HG03095 (cell line): ENCODE measurements at regions not wholly inside any gene's neighbourhood (a gene's known extent, or its start where the extent isn't known, plus 50 kb on each side); places are given as distances from the start of the nearest gene placed in this dataset.

Source experiments
- ATAC-seq: cut with Tn5 transposase; IDR thresholded peaks from one replicate; pipeline ENCODE4 v1.9.1; 2021; ENCODE audit warnings: moderate library complexity; ENCODE audit not compliant: unreplicated experiment

DNA sequence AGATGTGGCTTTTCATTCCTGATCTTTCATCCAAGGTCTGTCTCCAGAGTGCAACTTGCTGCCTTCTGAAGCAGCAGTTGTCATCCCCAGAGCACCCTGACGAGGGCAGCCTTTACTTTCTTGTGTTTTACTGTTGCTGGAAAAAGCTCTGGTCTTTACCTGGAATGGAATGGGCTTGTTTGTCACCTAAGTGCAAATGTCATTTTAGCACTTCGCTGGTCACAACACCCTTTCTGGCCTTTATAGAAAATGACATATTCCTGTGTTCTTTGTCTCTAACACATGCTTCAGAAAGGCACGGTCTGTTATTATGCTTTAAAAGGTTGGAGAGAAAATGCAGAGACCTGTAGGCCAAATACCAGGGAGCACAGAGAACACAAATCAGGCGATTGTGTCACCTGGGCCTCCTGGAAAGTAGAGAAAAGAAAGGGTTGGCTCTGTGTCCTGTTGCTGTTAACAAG, 332.7 kb upstream of the IGFBP7 start:
- no peak for ATAC-seq

DNA sequence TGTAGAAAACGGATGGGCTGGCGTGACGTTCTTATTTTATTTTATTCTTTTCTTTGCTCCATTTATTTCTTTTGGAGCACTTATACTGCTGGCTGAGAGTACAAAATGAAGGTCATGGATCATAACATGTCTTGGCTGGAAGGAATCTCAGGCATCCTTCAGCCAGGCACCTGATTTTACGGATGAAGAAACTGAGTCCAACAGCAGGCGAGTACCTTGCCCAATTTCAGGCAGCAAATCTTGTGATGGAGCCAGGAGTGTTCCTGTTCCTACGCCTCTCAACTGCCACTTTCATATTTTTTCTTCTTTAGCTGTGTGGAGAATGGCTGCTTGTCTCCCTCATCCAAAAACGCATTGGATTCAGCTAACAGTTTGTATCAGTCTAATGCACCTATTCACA, 332.1 kb upstream of the IGFBP7 start:
- no peak for ATAC-seq

DNA sequence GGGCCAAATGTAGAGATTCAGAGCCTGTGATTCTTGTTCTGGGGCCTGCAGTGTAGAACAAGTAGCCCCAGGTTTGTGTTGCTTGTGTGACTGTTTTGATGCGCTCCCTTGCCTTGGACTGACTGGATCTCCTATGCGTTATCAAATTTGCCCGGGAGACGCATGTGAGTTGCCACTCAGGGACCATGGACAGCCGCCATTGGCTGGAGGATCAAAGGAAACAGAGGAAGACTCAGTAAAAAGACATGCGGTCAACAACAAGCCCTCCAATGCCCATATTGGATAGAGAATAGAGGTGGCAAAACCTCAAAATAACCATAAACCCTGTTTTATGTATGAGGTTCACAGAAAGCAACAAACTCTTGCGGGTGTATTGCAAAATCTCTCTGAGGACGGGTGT, 327.5 kb upstream of the IGFBP7 start:
- no peak for ATAC-seq

DNA sequence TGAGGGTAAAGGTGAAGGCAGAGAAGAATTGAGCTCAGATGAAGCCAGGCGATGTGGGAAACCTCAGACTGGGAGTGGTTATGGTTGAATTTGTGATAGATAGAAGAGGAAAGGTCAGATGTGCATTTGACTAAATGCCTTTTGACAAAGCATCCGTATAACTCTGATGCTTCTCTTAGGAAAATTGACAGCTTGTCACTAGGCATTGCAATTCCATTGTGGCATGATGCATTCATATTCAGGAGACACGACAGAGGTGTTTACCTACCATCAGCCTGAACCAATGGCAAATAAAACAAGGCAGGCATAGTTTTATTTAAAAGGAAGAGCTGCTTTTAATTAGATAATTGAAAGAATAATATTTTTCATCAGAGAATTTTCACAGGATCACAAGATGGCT, 325.1 kb upstream of the IGFBP7 start:
- no peak for ATAC-seq

DNA sequence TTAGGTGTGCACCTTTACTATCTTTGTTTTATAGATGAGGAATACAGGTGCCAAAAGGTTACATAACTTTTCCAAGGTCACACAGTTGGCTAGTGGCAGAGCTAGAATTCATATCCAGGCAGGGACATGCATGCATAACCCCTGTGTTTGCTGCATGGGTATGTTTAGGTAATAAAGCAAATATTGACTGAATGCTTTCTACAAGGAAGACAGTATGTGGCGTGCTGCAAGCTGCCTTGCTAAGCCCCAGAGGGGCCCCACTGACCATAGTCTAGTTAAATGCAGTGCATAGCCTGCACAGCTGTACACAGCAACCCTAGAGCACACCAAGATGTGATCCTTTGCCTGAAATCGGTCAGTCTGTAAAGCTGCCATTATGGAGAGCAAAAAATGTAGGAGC, 320.5 kb upstream of the IGFBP7 start:
- no peak for ATAC-seq

DNA sequence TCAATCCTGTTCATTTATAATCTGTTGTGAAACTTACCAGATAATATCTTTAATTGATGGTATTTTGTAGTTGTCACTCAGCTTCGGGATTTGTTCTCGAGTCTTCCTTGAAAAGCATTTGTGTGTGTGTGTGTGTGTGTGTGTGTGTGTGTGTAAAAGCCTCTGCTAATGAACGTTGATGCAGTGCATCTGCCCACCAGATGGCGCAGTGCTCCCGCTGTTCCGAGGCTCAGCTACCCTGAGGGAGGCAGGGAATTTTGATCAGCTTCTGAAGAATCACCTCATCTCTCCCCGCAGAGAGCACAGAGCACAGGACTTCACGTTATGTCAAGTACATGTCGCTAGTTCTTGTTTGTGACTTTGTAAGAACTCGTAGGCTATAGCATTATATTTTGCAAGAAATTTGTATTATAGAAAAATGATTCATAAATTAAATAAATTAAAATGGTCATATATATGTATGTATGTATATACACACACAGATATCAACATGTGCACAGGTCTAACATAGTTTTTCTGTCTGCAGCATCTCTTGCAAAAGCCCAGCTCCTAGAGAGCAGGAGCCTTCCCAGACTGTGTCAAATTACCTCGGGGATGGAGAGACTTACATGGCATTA, 316.7 kb upstream of the IGFBP7 start:
- ATAC-seq, result peak; percentile 83

DNA sequence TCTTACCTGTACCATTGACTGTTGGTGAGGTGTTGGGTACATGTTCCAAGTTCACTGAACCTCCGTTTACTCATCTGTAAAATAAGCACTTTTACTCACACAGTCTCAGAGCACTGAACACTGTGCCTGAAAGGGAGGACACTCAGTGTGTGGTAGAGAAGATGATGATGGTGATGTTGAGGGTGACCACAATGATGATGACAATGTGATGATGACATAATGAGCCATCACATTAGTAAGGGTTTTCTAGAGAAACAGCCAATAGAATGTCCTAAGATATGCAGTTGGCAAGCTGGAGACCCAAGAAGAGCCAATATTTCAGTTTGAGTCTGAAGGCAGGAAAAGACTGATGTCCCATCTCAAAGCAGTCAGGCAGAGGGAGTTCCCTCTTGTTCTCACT, 315.4 kb upstream of the IGFBP7 start:
- no peak for ATAC-seq

DNA sequence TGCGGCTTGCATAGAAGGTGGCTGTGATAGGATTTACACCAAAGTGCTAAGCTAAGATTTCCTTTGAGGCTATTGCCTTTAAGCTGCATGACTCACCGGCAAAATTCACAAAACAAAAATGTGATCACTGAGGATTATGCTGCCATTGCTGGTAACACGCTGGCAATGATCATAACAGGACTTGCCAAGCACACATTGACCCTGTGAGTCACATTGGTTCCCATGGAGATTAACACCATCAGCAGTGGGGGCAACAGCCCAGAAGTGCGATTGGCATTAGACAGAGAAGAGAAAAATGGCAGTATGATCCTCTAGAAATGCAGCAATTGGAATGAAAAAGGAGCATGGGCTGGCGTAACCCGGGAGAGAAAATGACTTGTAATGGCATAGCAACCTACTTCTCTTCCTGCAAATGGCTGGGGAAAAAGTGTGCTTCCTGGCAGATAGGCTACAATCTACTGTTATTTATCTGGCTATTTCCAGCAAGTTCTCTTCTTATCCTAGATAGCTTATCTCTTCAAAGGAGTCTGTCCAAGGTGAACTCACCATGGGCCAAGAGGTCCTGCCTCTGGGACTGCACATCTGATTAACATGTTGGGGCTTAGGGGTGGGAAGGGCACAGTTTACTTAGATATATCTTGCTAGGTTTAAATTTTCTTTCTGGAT, 314.2 kb upstream of the IGFBP7 start:
- no peak for ATAC-seq

DNA sequence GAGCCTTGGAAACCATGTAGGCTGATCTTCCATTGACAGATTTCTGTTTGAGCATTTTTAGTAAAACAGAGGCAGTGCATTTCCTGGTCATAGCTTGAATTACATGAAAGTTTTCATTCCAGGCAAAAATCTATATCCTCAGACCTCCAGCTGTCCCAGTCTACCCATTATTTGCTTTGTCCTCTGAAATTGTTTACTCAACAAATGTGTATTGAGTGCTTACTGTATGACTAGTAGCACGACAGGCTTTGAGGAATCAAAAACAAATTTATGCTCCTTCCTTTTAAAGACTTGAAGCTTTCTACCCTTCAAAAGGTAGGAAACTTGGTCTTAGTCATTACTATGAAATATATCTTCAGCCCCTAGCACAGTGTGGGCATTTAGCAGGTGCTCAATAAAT, 307.9 kb upstream of the IGFBP7 start:
- ATAC-seq, result no peak

DNA sequence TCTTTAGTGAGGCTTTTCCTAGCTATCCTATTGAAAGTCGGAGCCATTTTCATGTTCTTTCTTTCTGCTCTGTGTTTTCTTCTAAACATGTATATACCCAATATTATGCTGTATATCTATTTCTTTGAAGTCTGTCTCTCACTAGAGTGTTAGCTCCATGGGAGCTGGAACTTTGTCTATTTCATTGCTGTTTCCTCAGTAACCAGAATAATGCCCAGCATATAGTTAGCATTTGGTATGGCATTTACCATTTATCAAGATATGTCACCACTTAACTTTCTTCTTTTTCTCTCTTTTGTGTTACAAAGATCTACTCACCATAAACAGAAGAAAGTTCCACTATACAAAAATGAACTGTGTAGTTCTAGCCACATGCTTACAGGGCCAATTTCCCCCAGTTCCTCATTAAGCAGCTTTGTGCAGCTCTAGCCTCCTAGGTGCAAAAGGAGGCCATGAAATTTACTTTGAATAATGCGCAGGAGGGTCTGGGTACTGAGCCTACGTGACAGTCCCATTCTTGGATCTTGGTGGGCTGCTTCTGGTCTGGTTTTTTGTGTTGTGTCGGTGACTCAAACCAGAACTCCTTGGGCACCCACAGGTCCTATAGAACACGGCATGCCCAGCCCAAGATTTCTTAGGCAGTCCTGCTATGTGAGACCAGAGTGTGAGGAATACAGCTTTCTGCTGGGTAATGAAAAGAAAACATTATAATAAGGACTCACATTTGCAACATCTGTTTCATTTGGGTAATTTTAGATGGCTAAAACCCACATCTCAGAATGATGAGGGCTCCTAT, 302.3 kb upstream of the IGFBP7 start:
- no peak for ATAC-seq

DNA sequence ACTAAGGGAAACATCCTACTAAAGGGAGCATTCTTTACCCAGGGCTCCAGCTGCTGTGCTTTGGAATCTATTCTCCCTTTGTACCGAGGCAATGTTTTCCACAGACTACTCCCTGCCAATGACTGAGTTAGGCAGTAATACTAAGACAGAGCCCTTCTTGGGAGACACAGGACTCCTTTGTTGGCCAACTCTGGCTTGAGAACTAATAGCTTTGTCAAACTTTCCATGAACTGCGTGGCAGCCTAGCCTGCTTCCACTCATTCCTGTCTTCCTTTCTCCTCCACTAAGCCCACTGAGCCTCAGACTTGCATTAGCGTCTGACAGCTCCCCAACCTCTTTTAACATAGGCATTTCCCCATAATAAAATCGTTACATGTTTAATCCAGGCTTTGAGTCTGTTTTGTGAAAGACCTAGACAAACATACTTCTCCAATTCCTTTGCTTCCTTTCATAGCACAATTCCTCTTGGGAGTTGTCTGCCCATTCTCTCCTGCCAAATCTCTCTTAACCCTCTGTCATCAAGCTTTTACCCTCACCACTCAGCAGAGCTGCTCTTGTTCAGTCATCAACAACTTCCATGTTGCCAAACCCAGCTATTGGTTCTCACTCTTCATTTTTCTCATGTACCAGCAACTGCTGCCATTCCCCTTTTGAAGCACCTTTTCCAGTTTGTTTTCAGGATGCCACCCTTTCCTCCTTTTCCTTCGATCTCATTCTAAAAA, 300.3 kb upstream of the IGFBP7 start:
- no peak for ATAC-seq

DNA sequence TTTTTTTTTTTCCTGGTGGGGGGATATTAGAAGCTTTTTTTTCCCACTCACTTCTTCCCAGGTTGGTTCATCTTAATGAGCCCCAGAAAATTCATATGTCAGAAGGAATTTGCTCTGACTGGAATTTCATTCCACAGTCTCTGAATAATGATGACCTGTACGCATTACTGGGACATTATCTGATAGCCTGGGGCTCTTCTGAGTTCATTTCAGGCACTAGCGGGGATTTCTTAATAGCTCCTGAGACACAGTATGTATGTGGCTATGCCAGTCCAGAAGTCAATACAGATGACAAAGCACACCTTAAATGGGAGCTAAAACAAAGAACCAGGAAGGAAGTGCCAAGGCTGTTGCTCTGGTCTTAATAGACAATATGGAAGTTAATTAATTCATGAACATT, 295.2 kb upstream of the IGFBP7 start:
- no peak for ATAC-seq

DNA sequence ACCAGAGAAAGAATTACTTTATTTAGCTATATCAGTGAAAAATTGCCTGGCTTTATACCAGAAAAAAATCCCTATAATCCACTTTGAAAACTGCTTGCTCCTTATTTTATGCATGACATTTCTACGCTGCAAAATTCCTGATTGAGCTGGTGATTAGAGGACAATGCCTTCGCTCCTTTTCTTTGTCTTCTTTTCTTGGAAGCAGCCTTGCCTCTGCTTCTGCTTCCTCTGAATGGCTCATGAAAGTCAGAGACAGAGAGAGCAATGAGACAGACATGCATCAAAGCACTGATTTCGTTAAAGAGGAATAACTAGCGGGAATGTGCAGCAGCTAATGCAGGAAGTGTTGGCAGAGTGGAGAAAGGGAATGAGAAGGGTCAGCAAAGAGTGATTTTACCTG, 294.3 kb upstream of the IGFBP7 start:
- ATAC-seq, result no peak

DNA sequence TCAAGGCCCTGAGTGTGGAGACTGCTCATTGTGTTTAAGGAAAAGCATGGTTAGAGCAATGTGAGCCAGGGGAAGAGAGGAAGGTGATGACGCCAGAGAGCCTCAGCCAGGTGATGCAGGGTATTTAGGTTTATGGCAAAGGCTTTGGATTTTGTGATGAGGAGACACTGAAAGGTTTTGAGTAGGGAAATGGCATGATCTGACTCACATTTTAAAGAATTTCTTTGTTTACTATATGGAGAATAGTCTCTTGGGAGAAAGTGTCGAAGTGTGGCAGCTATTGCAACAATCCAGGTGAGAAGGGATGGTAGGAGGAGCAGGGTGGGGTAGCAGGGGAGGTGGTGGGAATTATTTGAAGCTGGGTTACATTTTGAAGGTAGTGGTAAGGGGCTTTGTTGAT, 293.4 kb upstream of the IGFBP7 start:
- ATAC-seq, result no peak

DNA sequence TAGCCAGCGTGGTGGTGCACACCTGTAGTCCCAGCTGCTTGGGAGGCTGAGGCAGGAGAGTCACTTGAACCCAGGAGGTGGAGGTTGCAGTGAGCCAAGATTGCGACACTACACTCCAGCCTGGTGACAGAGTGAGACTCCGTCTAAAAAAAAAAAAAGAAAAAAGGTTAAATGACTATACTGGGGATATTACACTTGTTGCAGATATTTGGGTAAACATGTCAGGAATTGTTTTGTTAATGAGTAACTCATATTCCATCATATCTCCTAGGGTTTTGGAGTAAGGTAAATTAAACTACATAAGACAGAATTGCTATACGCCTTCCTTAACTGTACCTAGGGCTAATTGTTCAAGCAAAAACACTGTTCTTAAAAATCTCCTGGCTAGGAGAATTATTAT, 291.4 kb upstream of the IGFBP7 start:
- ATAC-seq, result no peak

DNA sequence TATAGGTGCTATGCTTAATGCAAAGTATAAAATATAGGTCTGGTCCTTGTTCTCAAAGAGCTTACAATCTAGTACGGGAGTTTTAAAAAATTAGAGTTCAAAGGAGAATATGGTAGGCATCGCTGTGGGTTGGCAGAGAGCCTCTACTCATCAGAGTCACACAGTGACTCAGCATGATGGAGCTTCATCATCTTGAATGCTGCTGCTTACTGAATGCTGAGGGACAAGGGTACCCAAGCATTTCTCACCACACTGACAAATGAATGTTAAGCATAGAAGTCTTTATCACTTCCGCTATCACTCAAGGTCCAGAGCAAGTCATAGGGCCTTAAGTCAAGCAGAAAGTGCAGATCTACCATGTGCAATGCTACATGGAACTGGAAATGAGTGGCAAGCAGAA, 268.6 kb upstream of the IGFBP7 start:
- ATAC-seq, result no peak

DNA sequence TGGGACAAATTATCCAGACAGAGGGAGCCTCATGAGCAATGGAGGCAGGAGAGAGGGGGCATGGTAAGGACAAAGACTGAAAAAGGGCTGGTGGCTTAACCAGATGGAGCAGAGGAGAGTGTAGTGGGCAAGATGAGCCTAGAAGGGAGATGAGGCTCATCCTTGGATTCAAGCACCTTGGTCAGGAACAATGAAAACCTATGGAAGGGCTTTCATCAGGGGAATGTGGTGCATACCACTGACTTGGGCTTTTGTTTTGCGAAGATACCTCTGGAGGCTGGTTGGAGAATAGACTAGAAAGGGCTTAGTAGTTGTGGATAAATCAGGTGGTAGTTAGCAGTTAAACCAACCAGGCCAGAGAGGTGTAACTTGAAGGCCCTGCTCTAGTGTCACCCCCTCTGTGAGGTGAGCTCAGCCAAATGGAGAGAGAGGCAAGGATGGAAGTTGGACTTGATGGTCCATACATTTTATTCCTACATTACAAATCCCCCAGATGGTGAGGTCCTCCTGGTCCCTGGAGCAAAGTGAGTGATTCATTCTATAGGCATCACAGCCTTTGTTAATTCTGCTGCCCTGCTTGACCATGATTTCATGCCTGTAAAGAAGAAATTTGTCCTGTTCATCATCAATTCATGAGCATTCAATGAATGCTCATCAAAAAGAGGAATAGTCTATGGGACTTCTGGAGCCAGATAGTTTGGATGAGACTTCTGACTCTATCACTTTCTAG, 264.8 kb upstream of the IGFBP7 start:
- ATAC-seq, result no peak

DNA sequence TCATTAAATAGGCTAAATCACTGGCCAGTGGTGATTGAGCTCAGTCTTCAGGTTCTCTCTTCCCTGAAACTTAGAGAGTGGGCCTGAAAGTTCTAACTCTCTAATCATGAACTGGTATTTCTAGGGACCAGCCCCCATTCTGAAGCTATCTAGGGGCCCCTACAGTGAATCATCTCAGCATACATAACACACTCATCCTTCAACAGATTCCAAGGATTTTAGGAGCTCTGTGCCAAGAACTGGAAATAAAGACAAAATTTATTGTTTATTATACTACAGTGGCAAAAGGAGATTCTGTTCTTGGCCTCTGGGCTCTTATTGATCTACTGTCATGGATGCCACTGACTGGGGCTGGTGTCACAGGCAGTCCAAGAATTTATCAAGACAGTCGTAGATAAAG, 263.8 kb upstream of the IGFBP7 start:
- no peak for ATAC-seq

DNA sequence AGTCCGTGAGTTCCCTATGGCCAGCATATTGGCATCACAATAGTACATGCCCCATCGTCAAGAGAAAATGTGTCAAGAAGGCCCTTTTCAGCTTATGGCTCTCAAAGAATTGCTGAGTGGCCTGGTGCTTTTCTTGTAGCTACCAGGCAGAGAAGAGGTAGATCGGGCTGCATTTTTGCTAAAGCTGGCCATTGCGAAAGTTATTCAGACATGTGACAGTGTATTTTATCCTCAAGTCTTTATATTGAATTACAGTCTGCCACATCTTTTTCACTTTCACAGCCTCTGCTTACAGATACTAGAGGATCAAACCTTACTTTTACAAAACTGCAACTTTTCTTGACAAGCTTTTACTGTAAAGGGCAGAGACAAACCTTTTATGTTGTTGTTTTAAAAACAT, 261.5 kb upstream of the IGFBP7 start:
- ATAC-seq, result no peak

DNA sequence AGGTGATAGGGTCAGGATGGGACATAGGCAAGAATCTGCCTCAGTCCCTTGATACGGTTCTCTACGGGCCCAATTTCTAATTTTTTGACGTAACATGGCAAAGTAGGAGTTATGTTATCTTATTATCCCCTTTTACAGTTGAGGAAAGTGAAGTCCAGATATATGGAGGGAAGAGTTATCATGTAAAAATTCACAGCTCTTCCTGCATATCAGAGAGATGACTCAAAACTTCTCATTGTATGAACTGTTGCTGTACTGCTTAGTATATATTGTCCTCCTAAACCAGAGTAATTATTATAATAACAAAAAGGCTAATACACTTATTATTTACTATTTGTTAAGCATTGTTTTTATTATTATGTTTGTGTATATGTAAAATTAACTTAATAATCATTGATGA, 260.5 kb upstream of the IGFBP7 start:
- ATAC-seq, result no peak

DNA sequence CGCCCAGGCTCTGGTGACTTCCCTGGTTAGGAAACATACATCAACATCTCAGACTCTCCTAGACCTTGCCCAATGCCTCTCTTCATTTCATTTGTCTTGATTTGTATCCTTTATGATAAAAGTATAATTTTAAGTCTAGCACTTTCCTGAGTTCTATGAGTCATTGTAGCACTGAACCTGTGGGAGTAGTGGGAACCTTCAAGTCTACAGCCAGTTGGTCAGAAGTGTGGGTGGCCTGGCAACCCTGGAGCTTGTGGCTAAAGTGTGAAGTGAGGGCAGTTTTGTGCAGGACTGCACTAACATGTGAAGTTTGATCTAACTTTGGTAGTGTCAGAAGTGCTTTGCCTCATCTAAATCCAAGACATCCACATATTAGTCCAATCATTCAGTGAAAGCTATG, 259.3 kb upstream of the IGFBP7 start:
- no peak for ATAC-seq
